Endodermal cell (in vitro differentiated cells): ENCODE measurements at regions not wholly inside any gene's neighbourhood (a gene's known extent, or its start where the extent isn't known, plus 50 kb on each side); places are given as distances from the start of the nearest gene placed in this dataset.
A peak's percentile ranks its signal among the peaks of the same experiment; 100 is the strongest.

ENCODE experiments used
- DNase-seq: peaks from one replicate; pipeline ENCODE4 v3.0.0-alpha.2; 2017
- H3K27ac ChIP-seq: 2 replicates; pipeline ENCODE4 v1.5.1; 2013; ENCODE audit warnings: mild to moderate bottlenecking, low read depth, low read length, moderate library complexity
- H3K27me3 ChIP-seq: 2 replicates; pipeline ENCODE4 v1.6.1; 2013; ENCODE audit warnings: mild to moderate bottlenecking, low read length, moderate library complexity; ENCODE audit not compliant: insufficient read depth, control insufficient read depth, poor library complexity, severe bottlenecking
- H3K36me3 ChIP-seq: 2 replicates; pipeline ENCODE4 v1.7.0; 2013; ENCODE audit warnings: mild to moderate bottlenecking, low read length, moderate library complexity; ENCODE audit not compliant: control insufficient read depth, insufficient read depth
- H3K4me1 ChIP-seq: one replicate; pipeline ENCODE4 v1.7.0; 2013; ENCODE audit warnings: low read length; ENCODE audit not compliant: control insufficient read depth, insufficient read depth
- H3K4me3 ChIP-seq: 2 replicates; pipeline ENCODE4 v1.5.1; 2013; ENCODE audit warnings: mild to moderate bottlenecking, low read length, moderate library complexity
- H3K9ac ChIP-seq: 2 replicates; pipeline ENCODE4 v1.6.1; 2013; ENCODE audit warnings: mild to moderate bottlenecking, low read length, moderate library complexity; ENCODE audit not compliant: poor library complexity, severe bottlenecking; ENCODE audit errors: extremely low read depth
- H3K9me3 ChIP-seq: 2 replicates; pipeline ENCODE4 v1.6.1; 2013; ENCODE audit warnings: mild to moderate bottlenecking, low read length, moderate library complexity; ENCODE audit not compliant: control insufficient read depth
- H3K27ac Mint-ChIP-seq: 2 replicates; pipeline ENCODE4 v1.8.0; 2020; ENCODE audit warnings: mixed read lengths
- H3K27me3 Mint-ChIP-seq: 2 replicates; pipeline ENCODE4 v1.8.0; 2021; ENCODE audit warnings: mild to moderate bottlenecking, mixed read lengths; ENCODE audit not compliant: insufficient read depth
- H3K36me3 Mint-ChIP-seq: 2 replicates; pipeline ENCODE4 v1.8.0; 2020; ENCODE audit warnings: low read depth, mixed read lengths
- H3K4me1 Mint-ChIP-seq: 2 replicates; pipeline ENCODE4 v1.8.0; 2020; ENCODE audit warnings: mixed read lengths
- H3K4me3 Mint-ChIP-seq: 2 replicates; pipeline ENCODE4 v1.8.0; 2020; ENCODE audit warnings: mild to moderate bottlenecking, moderate library complexity, mixed read lengths
- H3K9me3 Mint-ChIP-seq: 2 replicates; pipeline ENCODE4 v1.8.0; 2020; ENCODE audit warnings: mild to moderate bottlenecking, mixed read lengths
- WGBS, 2 experiments: methylation state at CpG; one replicate each; pipeline versions ENCODE4 v1.1.5 to v1.1.7; 2013; ENCODE audit warnings: missing lambda C conversion rate in 2 of 2, mixed read lengths in 1 of 2; ENCODE audit not compliant: insufficient coverage in 1 of 2, insufficient read length in 1 of 2; 5-methylcytosine and 5-hydroxymethylcytosine counted together
- TF ChIP-seq, protein P1 (sequence below): fragments of 200-600 bp; sonication (generic); conservative IDR thresholded peaks from 2 replicates; pipeline ENCODE4 v1.5.0; 2021; ENCODE audit warnings: antibody characterized with exemption, mild to moderate bottlenecking

DNA sequence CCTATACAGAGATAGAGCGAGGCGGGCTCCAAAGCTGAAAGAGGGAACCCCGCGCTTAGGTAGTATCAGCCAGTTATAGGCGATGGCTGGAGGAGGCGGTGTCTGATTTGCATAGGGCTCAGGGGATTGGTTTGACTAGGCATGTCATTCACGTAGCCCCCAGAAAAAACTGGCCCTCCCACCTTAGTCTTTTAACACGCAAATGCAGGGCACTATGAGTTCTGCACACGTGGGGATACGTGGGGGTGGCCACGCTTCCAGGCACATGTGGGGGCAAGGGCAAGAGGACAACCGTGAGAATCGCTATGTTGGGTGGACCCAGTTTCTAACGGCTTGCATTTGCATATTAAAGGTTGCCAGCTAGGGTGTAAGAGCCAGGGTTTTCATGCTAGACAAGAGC is 56.7 kb upstream of the MSTN start:
- Mint-ChIP-seq H3K27ac (no peak overlapping the region), H3K36me3 (no peaks in the 10 kb centered on the region), H3K4me3 (peak overlapping the region; percentile 60), H3K4me1 (peaks cover 19% of the 10 kb centered on the region), H3K27me3 (peaks cover 2% of the 10 kb centered on the region), H3K9me3 (no peaks in the 10 kb centered on the region)
- peaks cover 4% of the 10 kb centered on the region for H3K9me3 ChIP-seq
- no peaks in the 10 kb centered on the region for H3K36me3 ChIP-seq
- H3K27me3 ChIP-seq: no peaks in the 10 kb centered on the region
- TF ChIP-seq, protein P1, sequence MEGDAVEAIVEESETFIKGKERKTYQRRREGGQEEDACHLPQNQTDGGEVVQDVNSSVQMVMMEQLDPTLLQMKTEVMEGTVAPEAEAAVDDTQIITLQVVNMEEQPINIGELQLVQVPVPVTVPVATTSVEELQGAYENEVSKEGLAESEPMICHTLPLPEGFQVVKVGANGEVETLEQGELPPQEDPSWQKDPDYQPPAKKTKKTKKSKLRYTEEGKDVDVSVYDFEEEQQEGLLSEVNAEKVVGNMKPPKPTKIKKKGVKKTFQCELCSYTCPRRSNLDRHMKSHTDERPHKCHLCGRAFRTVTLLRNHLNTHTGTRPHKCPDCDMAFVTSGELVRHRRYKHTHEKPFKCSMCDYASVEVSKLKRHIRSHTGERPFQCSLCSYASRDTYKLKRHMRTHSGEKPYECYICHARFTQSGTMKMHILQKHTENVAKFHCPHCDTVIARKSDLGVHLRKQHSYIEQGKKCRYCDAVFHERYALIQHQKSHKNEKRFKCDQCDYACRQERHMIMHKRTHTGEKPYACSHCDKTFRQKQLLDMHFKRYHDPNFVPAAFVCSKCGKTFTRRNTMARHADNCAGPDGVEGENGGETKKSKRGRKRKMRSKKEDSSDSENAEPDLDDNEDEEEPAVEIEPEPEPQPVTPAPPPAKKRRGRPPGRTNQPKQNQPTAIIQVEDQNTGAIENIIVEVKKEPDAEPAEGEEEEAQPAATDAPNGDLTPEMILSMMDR: no peak
- DNase-seq: peak; percentile 87
- WGBS, 2 experiments: 75 to 78% methylated on average over 14 of the region's 14 CpGs
- no peak overlapping the region for H3K9ac ChIP-seq
- no peak overlapping the region for H3K4me3 ChIP-seq
- H3K4me1 ChIP-seq: no peaks in the 10 kb centered on the region
- H3K27ac ChIP-seq: no peak overlapping the region

DNA sequence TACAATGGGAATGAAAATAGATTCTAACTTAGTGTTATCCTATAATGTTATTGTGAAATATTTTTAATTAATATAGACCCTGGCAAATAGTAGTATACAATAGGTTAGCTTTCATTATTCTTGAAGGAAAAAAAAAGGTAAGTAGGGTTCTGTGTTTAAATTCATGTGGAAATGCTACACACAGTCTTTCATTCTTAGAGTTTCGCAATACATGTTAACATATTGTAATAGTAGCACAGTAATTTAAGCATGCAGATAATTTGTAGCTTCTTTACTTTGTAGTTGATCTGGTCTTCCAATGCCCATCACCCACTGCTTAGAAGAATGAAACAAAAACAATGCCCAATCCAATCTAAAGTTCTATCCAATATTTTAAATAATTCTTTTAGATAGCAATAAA is 54.8 kb upstream of the MSTN start:
- Mint-ChIP-seq H3K36me3 (no peaks in the 10 kb centered on the region), H3K4me1 (peaks cover 18% of the 10 kb centered on the region), H3K9me3 (no peaks in the 10 kb centered on the region), H3K27me3 (peaks cover 2% of the 10 kb centered on the region), H3K27ac (no peak overlapping the region), H3K4me3 (no peak overlapping the region)
- no peak for DNase-seq
- Histone ChIP-seq H3K9ac (no peak overlapping the region), H3K9me3 (peaks cover 4% of the 10 kb centered on the region), H3K27me3 (no peaks in the 10 kb centered on the region), H3K4me1 (no peaks in the 10 kb centered on the region), H3K36me3 (no peaks in the 10 kb centered on the region), H3K27ac (no peak overlapping the region), H3K4me3 (no peak overlapping the region)
- TF ChIP-seq, protein P1: no peak
- no CpG with 5 or more reads among the region's 1 CpG for WGBS, 2 experiments

DNA sequence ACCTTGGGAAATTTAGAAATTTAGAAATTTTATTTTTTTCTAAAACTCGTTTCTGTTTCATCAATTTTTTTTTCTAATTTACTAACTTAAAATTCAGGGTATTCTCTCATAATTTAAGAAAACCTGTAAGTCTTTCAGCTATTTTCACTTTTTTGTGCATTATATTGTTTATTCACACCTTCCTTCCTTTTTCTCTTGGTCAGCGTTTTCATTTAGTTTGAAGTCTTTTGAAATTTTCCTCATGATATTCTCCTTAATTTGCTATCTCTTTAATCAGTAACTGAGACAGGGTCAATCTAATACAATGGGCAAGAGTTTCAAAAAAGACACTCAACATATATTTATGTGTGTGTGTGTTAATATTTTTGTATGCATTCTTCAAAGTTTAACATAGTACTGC is 50.5 kb upstream of the MSTN start:
- peaks cover 2% of the 10 kb centered on the region for H3K27me3 Mint-ChIP-seq
- TF ChIP-seq, protein P1: no peak
- H3K36me3 Mint-ChIP-seq: no peaks in the 10 kb centered on the region
- no peaks in the 10 kb centered on the region for H3K9me3 Mint-ChIP-seq
- DNase-seq: no peak
- no peak overlapping the region for H3K4me3 ChIP-seq
- no peaks in the 10 kb centered on the region for H3K27me3 ChIP-seq
- H3K4me3 Mint-ChIP-seq: no peak overlapping the region
- H3K27ac Mint-ChIP-seq: no peak overlapping the region
- H3K36me3 ChIP-seq: no peaks in the 10 kb centered on the region
- H3K4me1 ChIP-seq: no peaks in the 10 kb centered on the region
- H3K4me1 Mint-ChIP-seq: no peaks in the 10 kb centered on the region
- no peak overlapping the region for H3K9ac ChIP-seq
- H3K27ac ChIP-seq: no peak overlapping the region
- peaks cover 4% of the 10 kb centered on the region for H3K9me3 ChIP-seq
- WGBS, 2 experiments: 89% methylated on average over 2 of the region's 2 CpGs; no CpG with 5 or more reads in 1 of the 2 experiments
